ENCODE measurements at regions not wholly inside any gene's neighbourhood (a gene's known extent, or its start where the extent isn't known, plus 50 kb on each side); places are given as distances from the start of the nearest gene placed in this dataset.

- TF ChIP-seq EZH2phosphoT487 (IDR thresholded peaks at IDR 0.05; ENCODE audit: low read depth) = no peak
- TF ChIP-seq CTCF (IDR thresholded peaks at IDR 0.05; ENCODE audit: low read depth, low read length) = no peak
These were observed 132.6 kb downstream of the DAD1 start for GRCh38 chr14:22456421-22456820.

All from OCI-LY3 (cell line).